ENCODE measurements at regions not wholly inside any gene's neighbourhood (a gene's known extent, or its start where the extent isn't known, plus 50 kb on each side); places are given as distances from the start of the nearest gene placed in this dataset.
"Not testable (repeated sequence)": the region's sequence is repeated elsewhere in the genome, so short reads cannot be mapped to it uniquely, and the experiment has no call there.

DNA sequence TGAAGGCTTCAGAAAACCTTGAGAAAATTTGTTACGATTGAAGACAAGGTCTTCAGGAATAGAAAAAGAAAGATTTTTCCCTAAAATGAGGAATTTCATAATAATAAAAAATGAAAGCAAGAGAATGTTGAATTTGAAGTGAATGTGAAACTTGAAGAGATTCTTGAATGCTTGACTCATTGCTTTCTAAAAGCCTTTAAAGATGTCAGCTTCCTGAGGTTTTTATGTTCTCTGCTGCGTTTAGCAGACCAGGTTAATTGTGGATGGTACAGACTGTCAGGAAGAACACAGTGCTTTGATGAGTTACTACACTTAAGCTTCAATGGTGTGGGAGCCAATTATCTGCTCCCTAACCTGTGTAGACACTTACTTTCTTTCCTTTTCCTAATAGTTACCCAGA is 96.3 kb upstream of the FNDC3A start:
- H3K9me3 Mint-ChIP-seq, result peaks cover 0 to 9% of the 10 kb centered on the region in 2 donors
- DNase-seq (no peak), ATAC-seq (no peak)
- H3K4me1 Mint-ChIP-seq, result peaks cover 47% of the 10 kb centered on the region
- no peak overlapping the region for H3K27ac Mint-ChIP-seq
- H3K4me3 Mint-ChIP-seq, result peak overlapping the region; percentile 15 to 45
- no peaks in the 10 kb centered on the region for H3K27me3 Mint-ChIP-seq

DNA sequence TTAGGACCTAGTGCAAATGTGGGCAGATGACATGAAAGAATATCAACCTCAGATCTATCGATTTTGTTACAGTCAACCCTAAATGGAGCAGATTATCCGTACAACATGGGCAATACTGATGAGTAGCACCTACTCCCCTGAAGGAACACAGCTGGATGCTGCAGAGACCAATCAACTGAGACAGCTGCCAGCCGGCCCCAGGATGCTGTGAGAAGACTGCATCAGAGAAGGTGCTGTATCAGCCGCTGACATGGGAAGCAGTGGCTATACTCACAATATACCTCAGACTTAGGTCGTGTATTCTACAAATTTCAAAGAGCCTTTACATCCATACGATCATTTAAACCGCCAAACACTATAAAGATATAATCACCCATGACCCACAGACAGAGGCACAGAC is 95.9 kb upstream of the FNDC3A start:
- Mint-ChIP-seq H3K9me3 (peaks cover 0 to 9% of the 10 kb centered on the region in 2 donors), H3K4me1 (peaks cover 51% of the 10 kb centered on the region), H3K27ac (no peak overlapping the region), H3K4me3 (peak overlapping the region in 1 of 2 donors; percentile 45), H3K27me3 (no peaks in the 10 kb centered on the region)
- DNase-seq (no peak), ATAC-seq (no peak)

- not testable (repeated sequence) for DNase-seq, H3K27me3 Mint-ChIP-seq, H3K9me3 Mint-ChIP-seq, ATAC-seq
- peaks cover 61% of the 10 kb centered on the region for H3K4me1 Mint-ChIP-seq
- H3K27ac Mint-ChIP-seq, result peak overlapping the region in 1 of 2 donors; percentile 55
- H3K4me3 Mint-ChIP-seq, result peak overlapping the region in 1 of 2 donors; percentile 38
These were observed 91.9 kb upstream of the FNDC3A start for GRCh38 chr13:48883786-48884185.

DNA sequence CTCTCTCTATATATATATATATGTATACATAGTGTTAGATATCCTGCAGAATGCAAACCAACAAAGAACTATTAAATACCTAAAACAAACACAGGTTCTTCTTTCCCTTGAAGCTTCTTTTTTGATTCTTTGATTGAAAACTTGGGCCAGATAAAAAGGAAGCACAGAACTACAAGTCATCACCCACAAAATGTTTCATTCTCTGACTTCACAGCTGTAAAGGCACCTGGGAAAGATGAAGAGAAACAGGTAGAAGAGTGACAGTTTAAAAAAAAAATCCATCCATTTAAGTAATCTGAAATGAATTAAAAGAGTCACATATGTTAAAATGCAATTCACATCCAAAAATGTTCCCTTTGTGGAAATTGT is 90.7 kb upstream of the FNDC3A start:
- Mint-ChIP-seq H3K27ac (peak overlapping the region; percentile 34 to 63), H3K27me3 (no peaks in the 10 kb centered on the region), H3K4me3 (peak overlapping the region; percentile 29 to 72), H3K9me3 (peaks cover under 1 to 9% of the 10 kb centered on the region in 2 donors), H3K4me1 (peaks cover 50% of the 10 kb centered on the region)
- no peak for DNase-seq
- ATAC-seq, result no peak

DNA sequence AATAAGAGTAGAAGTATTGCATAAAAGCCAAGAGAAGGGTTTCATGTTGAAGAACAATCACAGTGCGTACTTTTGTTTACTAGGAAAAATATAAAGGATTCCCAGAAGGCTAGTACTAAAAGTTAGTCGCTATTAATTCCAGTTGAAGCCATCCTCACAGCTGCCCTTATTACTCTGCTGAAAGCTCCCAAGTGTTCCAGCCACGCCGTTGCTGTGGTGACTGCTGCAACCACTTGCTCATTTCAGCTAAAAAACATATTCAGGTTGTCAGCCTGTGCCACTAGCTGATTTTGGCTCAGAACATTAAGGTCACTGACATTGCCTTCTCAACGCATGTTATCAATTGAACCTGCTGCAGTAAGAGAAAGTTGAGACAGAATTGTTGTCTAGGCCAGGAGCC is 87.1 kb upstream of the FNDC3A start:
- peaks cover 1 to 6% of the 10 kb centered on the region in 2 donors for H3K9me3 Mint-ChIP-seq
- H3K4me3 Mint-ChIP-seq, result no peak overlapping the region
- DNase-seq (no peak), ATAC-seq (no peak)
- H3K4me1 Mint-ChIP-seq, result peaks cover 46% of the 10 kb centered on the region
- no peak overlapping the region for H3K27ac Mint-ChIP-seq
- H3K27me3 Mint-ChIP-seq, result no peaks in the 10 kb centered on the region

DNA sequence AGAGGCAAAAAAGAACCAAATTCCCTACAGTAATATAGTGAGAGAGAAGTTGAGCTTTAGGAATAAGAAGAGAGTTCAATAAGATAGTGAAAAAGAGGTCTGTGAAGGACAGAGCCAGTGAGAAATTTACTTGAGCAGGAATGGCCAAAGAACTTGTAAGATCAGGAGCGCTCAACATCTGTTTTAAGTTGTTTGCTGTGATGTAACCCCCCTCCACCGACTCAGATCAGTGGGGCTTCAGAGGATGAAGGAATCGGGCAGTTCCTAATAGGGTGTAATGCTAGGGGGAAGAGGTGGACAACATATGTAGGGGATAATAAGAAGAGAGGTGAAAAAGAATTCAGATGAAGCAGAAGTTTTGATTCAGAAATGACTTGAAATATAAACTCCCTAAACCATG is 85.3 kb upstream of the FNDC3A start:
- peaks cover 0 to 6% of the 10 kb centered on the region in 2 donors for H3K9me3 Mint-ChIP-seq
- H3K27ac Mint-ChIP-seq, result no peak overlapping the region
- no peak for DNase-seq
- no peak overlapping the region for H3K4me3 Mint-ChIP-seq
- no peak for ATAC-seq
- H3K27me3 Mint-ChIP-seq, result no peaks in the 10 kb centered on the region
- peaks cover 28% of the 10 kb centered on the region for H3K4me1 Mint-ChIP-seq

DNA sequence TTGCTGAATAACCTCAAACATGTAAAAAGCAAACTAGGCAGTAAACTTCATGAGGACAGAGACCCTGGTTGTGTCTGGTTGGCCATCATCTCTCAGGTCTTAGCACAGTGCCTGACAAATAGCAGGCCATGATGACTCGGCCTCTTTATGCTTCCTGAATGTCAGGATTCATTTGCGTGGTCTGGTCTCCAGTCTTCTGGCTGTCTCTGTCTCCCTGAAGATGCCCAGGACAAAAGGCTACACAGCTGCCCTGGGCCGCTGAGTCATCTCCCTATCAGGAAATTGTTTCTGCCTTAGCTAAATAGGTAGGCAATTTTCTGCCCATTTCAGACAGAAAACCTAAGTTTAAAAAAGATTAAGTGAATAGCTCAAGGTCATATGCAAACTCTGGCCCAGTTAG is 84.1 kb upstream of the FNDC3A start:
- H3K9me3 Mint-ChIP-seq, result peaks cover 0 to 6% of the 10 kb centered on the region in 2 donors
- peaks cover 23% of the 10 kb centered on the region for H3K4me1 Mint-ChIP-seq
- ATAC-seq, result no peak
- peak overlapping the region in 1 of 2 donors; percentile 64 for H3K27ac Mint-ChIP-seq
- no peaks in the 10 kb centered on the region for H3K27me3 Mint-ChIP-seq
- no peak for DNase-seq
- peak overlapping the region in 1 of 2 donors; percentile 69 for H3K4me3 Mint-ChIP-seq

GRCh38 chr13:48892053-48892687 is 83.5 kb upstream of the FNDC3A start:
- ATAC-seq (peak; percentile 99), DNase-seq (peak in 1 of 2 donors; percentile 14)
- Mint-ChIP-seq H3K4me3 (peak overlapping the region; percentile 32 to 69), H3K4me1 (peaks cover 23% of the 10 kb centered on the region), H3K27ac (peak overlapping the region in 1 of 2 donors; percentile 93), H3K27me3 (no peaks in the 10 kb centered on the region), H3K9me3 (peaks cover 0 to 6% of the 10 kb centered on the region in 2 donors)

DNA sequence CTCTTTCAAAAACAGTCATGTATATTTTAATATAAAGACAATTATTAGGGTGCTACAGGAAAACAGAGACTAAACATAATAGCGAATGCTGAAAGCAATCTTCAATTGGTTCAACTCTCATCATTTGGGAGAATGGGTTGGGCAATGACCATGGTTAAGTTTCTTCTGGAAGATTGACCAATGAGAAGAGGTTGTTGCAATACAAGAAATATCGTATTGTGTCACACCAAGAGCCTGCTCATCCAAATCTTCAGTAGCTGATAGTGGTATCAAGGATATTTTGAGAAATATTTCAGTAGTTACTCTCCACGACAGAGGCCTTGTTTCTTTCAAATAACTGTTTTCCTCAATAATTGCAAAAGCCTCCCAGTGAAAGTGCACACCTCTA is 83.0 kb upstream of the FNDC3A start:
- H3K27ac Mint-ChIP-seq, result no peak overlapping the region
- no peaks in the 10 kb centered on the region for H3K27me3 Mint-ChIP-seq
- H3K4me3 Mint-ChIP-seq, result no peak overlapping the region
- no peak for ATAC-seq
- H3K4me1 Mint-ChIP-seq, result peaks cover 23% of the 10 kb centered on the region
- DNase-seq, result no peak
- H3K9me3 Mint-ChIP-seq, result peaks cover 3 to 7% of the 10 kb centered on the region in 2 donors

DNA sequence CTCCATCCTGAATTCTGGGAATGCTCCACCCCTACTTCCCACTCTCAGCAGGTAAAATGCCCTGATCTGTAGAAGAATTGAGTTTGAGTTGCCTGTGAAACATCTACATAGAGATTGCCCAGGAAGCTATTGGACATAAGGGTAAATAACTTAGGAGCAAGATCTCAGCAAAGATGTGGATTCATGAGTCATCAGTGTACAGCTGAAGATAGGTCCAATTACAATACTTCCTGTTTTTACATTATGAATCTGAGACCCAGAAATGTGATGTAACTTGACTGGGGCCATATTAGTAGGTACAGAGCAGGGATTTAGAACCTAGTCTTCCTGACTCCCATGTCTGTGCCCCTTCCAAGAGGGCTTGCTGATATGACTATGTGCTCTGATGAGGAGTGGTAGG is 79.4 kb upstream of the FNDC3A start:
- Mint-ChIP-seq H3K9me3 (peaks cover 13 to 16% of the 10 kb centered on the region in 2 donors), H3K4me3 (no peak overlapping the region), H3K4me1 (peaks cover 11% of the 10 kb centered on the region), H3K27me3 (peaks cover 17% of the 10 kb centered on the region), H3K27ac (no peak overlapping the region)
- no peak for ATAC-seq
- DNase-seq, result no peak

GRCh38 chr13:48901781-48902180 is 73.9 kb upstream of the FNDC3A start:
- no peak for DNase-seq
- peaks cover 13 to 16% of the 10 kb centered on the region in 2 donors for H3K9me3 Mint-ChIP-seq
- H3K4me3 Mint-ChIP-seq, result no peak overlapping the region
- no peak for ATAC-seq
- H3K4me1 Mint-ChIP-seq, result no peaks in the 10 kb centered on the region
- H3K27me3 Mint-ChIP-seq, result peaks cover 25% of the 10 kb centered on the region
- no peak overlapping the region for H3K27ac Mint-ChIP-seq

DNA sequence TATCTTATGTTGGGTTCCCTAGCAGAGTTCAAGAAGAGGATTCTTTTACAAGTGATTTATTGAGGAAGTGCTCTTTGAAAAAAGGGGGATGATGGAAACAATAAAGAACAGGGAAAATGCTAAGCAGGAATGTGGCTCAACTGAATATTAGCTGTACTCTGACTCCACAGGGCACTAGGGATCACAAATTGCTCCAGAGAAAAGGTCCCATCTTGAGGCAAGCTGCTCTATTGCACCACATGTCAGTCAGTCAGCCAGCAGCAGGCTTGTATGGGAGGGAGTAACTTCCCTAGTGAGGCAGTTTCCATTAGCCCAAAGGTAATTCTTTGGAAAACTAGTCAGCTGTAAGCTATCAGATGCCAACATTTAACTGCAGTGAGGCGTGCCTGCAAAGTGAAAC is 73.3 kb upstream of the FNDC3A start:
- Mint-ChIP-seq H3K4me1 (no peaks in the 10 kb centered on the region), H3K27me3 (peaks cover 25% of the 10 kb centered on the region), H3K9me3 (peaks cover 16% of the 10 kb centered on the region in 2 donors), H3K4me3 (no peak overlapping the region), H3K27ac (no peak overlapping the region)
- ATAC-seq (no peak), DNase-seq (no peak)

GRCh38 chr13:48904668-48905290 is 70.9 kb upstream of the FNDC3A start:
- H3K4me3 Mint-ChIP-seq, result no peak overlapping the region
- no peak for ATAC-seq
- peaks cover 0 to 5% of the 10 kb centered on the region in 2 donors for H3K9me3 Mint-ChIP-seq
- peaks cover 23% of the 10 kb centered on the region for H3K27me3 Mint-ChIP-seq
- no peak for DNase-seq
- no peaks in the 10 kb centered on the region for H3K4me1 Mint-ChIP-seq
- no peak overlapping the region for H3K27ac Mint-ChIP-seq

- Mint-ChIP-seq H3K27me3 (peaks cover 15% of the 10 kb centered on the region), H3K4me3 (no peak overlapping the region)
- DNase-seq, result no peak
These were observed 69.5 kb upstream of the FNDC3A start for GRCh38 chr13:48906200-48906599.

DNA sequence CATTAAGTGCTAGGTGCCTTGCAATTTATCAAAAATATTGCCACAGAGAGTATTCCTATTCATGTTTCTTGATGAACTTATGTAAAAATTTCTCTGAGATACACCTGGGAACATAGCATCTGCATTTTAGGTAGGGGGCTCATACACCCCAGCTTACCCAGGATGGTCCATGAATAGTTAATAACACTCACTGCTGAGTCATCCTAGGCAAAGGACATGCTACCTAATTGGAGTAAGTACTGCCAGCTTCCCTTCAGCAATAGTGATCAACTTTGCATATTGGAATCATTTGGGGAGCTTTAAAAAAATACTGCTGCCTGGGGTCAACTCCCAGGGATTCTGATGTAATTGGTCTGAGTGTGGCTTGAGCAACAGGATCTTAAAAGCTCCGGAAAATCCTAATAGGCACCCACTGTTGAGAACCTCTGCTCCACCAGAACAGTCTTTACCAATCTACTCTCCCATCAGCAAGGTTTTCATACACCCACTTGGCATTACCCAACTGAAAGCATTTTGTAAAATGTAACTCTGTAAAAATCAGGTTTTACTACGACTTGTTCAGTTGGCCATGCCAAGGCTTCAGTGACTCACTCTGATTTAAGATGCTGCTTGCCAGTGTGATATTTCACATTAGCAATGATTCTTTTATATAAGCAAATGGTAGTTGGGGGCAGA is 67.2 kb upstream of the FNDC3A start:
- H3K4me1 Mint-ChIP-seq, result no peaks in the 10 kb centered on the region
- H3K4me3 Mint-ChIP-seq, result no peak overlapping the region
- no peak overlapping the region for H3K27ac Mint-ChIP-seq
- DNase-seq (no peak), ATAC-seq (no peak)
- peaks cover 6% of the 10 kb centered on the region for H3K27me3 Mint-ChIP-seq
- peaks cover 0 to 5% of the 10 kb centered on the region in 2 donors for H3K9me3 Mint-ChIP-seq

More at GRCh38 chr13:48906200-48906599, 69.5 kb upstream of the FNDC3A start:
- no peak for ATAC-seq
- H3K4me1 Mint-ChIP-seq, result no peaks in the 10 kb centered on the region
- H3K27ac Mint-ChIP-seq, result no peak overlapping the region
- peaks cover 0 to 5% of the 10 kb centered on the region in 2 donors for H3K9me3 Mint-ChIP-seq

GRCh38 chr13:48909056-48909389 is 66.7 kb upstream of the FNDC3A start:
- H3K27ac Mint-ChIP-seq, result no peak overlapping the region
- no peak overlapping the region for H3K4me3 Mint-ChIP-seq
- DNase-seq (no peak), ATAC-seq (no peak)
- peaks cover 6% of the 10 kb centered on the region for H3K27me3 Mint-ChIP-seq
- H3K4me1 Mint-ChIP-seq, result no peaks in the 10 kb centered on the region
- peaks cover 0 to 5% of the 10 kb centered on the region in 2 donors for H3K9me3 Mint-ChIP-seq
